H9 (cell line): ENCODE measurements at regions not wholly inside any gene's neighbourhood (a gene's known extent, or its start where the extent isn't known, plus 50 kb on each side); places are given as distances from the start of the nearest gene placed in this dataset.

Experiments
- DNase-seq: peaks from one replicate; pipeline ENCODE4 v3.0.0-alpha.2; 2017
- H2AFZ ChIP-seq: one replicate; pipeline ENCODE4 v1.6.1; 2013; ENCODE audit warnings: mild to moderate bottlenecking, low read length, control low read depth, moderate library complexity
- H2AK5ac ChIP-seq: 2 replicates; pipeline ENCODE4 v1.6.1; 2013; ENCODE audit warnings: low read length, control low read depth, mixed read lengths; ENCODE audit not compliant: insufficient read length
- H2BK120ac ChIP-seq: one replicate; pipeline ENCODE4 v1.6.1; 2013; ENCODE audit warnings: low read depth, mild to moderate bottlenecking, low read length, control low read depth, inconsistent platforms; ENCODE audit not compliant: poor library complexity, severe bottlenecking
- H2BK12ac ChIP-seq: 2 replicates; pipeline ENCODE4 v1.6.1; 2013; ENCODE audit warnings: low read length, control low read depth, mixed read lengths, low read depth; ENCODE audit not compliant: insufficient read length
- H2BK15ac ChIP-seq: 2 replicates; pipeline ENCODE4 v1.6.1; 2013; ENCODE audit warnings: low read depth, low read length, control low read depth
- H2BK20ac ChIP-seq: one replicate; pipeline ENCODE4 v1.6.1; 2013; ENCODE audit warnings: low read depth, mild to moderate bottlenecking, low read length, control low read depth, inconsistent platforms; ENCODE audit not compliant: poor library complexity, severe bottlenecking
- H2BK5ac ChIP-seq: 2 replicates; pipeline ENCODE4 v1.6.1; 2013; ENCODE audit warnings: low read length, control low read depth, mixed read lengths; ENCODE audit not compliant: insufficient read length
- H3K14ac ChIP-seq: 2 replicates; pipeline ENCODE4 v1.6.1; 2013; ENCODE audit warnings: low read length, control low read depth; ENCODE audit not compliant: insufficient read depth
- H3K18ac ChIP-seq: 2 replicates; pipeline ENCODE4 v1.6.1; 2013; ENCODE audit warnings: low read depth, mild to moderate bottlenecking, mixed read lengths, low read length, control low read depth; ENCODE audit not compliant: insufficient read length
- H3K23ac ChIP-seq: 2 replicates; pipeline ENCODE4 v1.6.1; 2013; ENCODE audit warnings: low read length, control low read depth, mixed read lengths, low read depth; ENCODE audit not compliant: insufficient read length
- H3K23me2 ChIP-seq: 2 replicates; pipeline ENCODE4 v1.6.1; 2013; ENCODE audit warnings: low read depth, mild to moderate bottlenecking, mixed read lengths, low read length, control low read depth; ENCODE audit not compliant: insufficient read length, poor library complexity, severe bottlenecking
- H3K27ac ChIP-seq: 2 replicates; pipeline ENCODE4 v1.5.1; 2013; ENCODE audit warnings: low read length, control low read depth, mixed read lengths, low read depth; ENCODE audit not compliant: insufficient read length
- H3K27me3 ChIP-seq: 2 replicates; pipeline ENCODE4 v1.6.1; 2013; ENCODE audit warnings: low read length, control low read depth, inconsistent platforms; ENCODE audit not compliant: insufficient read depth
- H3K4ac ChIP-seq: 2 replicates; pipeline ENCODE4 v1.6.1; 2013; ENCODE audit warnings: low read depth, mild to moderate bottlenecking, control low read depth, inconsistent platforms, low read length, moderate library complexity
- H3K4me1 ChIP-seq: 2 replicates; pipeline ENCODE4 v1.6.1; 2013; ENCODE audit warnings: low read length, control low read depth, inconsistent platforms; ENCODE audit not compliant: insufficient read depth
- H3K4me2 ChIP-seq: 2 replicates; pipeline ENCODE4 v1.6.1; 2013; ENCODE audit warnings: low read length, control low read depth, mixed read lengths; ENCODE audit not compliant: insufficient read length, insufficient read depth
- H3K56ac ChIP-seq: 2 replicates; pipeline ENCODE4 v1.6.1; 2013; ENCODE audit warnings: low read depth, mild to moderate bottlenecking, mixed read lengths, low read length, control low read depth; ENCODE audit not compliant: insufficient read length
- H3K79me1 ChIP-seq: 2 replicates; pipeline ENCODE4 v1.6.1; 2013; ENCODE audit warnings: low read depth, mild to moderate bottlenecking, moderate library complexity, low read length, control low read depth, inconsistent platforms; ENCODE audit not compliant: insufficient read depth, poor library complexity, severe bottlenecking
- H3K79me2 ChIP-seq: 2 replicates; pipeline ENCODE4 v1.6.1; 2013; ENCODE audit warnings: low read length, control low read depth, inconsistent platforms; ENCODE audit not compliant: insufficient read depth
- H3K9ac ChIP-seq: 2 replicates; pipeline ENCODE4 v1.6.1; 2013; ENCODE audit warnings: low read length, control low read depth, mixed read lengths; ENCODE audit not compliant: insufficient read length; ENCODE audit errors: extremely low read depth
- H3K9me3 ChIP-seq: one replicate; pipeline ENCODE4 v1.6.1; 2013; ENCODE audit warnings: low read depth, low read length, inconsistent platforms; ENCODE audit not compliant: control insufficient read depth
- H3T11ph ChIP-seq: one replicate; pipeline ENCODE4 v1.6.1; 2013; ENCODE audit warnings: mild to moderate bottlenecking, low read length, control low read depth, inconsistent platforms
- H4K20me1 ChIP-seq: one replicate; pipeline ENCODE4 v1.6.1; 2013; ENCODE audit not compliant: control insufficient read depth, insufficient read length, insufficient read depth
- H4K5ac ChIP-seq: 2 replicates; pipeline ENCODE4 v1.6.1; 2013; ENCODE audit warnings: low read depth, mild to moderate bottlenecking, mixed read lengths, low read length, control low read depth; ENCODE audit not compliant: insufficient read length
- H4K8ac ChIP-seq: replicated peaks from 2 replicates; pipeline ENCODE4 v1.6.1; 2013; ENCODE audit warnings: low read length, control low read depth, mixed read lengths, low read depth; ENCODE audit not compliant: insufficient read length
- H4K91ac ChIP-seq: 2 replicates; pipeline ENCODE4 v1.6.1; 2013; ENCODE audit warnings: low read depth, mild to moderate bottlenecking, moderate library complexity, mixed read lengths, low read length, control low read depth; ENCODE audit not compliant: insufficient read length
- H3K27ac Mint-ChIP-seq, 3 experiments: 2 replicates in 2 of 3; 3 replicates in 1 of 3; pipeline ENCODE4 v1.8.0; 2020 to 2021; ENCODE audit warnings: mixed read lengths in 3 of 3, mild to moderate bottlenecking in 1 of 3, moderate library complexity in 1 of 3
- H3K27me3 Mint-ChIP-seq: 2 replicates; pipeline ENCODE4 v1.8.0; 2021; ENCODE audit warnings: low read depth, mild to moderate bottlenecking, moderate library complexity, mixed read lengths
- H3K36me3 Mint-ChIP-seq, 3 experiments: 2 replicates in 2 of 3; 3 replicates in 1 of 3; pipeline ENCODE4 v1.8.0; 2020 to 2021; ENCODE audit warnings: low read depth in 3 of 3, mixed read lengths in 3 of 3; ENCODE audit not compliant: insufficient read depth in 1 of 3
- H3K4me1 Mint-ChIP-seq, 2 experiments: 2 replicates each; pipeline ENCODE4 v1.8.0; 2020; ENCODE audit warnings: mixed read lengths in 2 of 2
- H3K4me3 Mint-ChIP-seq, 2 experiments: 2 replicates in 1 of 2; 3 replicates in 1 of 2; pipeline ENCODE4 v1.8.0; 2020 to 2021; ENCODE audit warnings: mild to moderate bottlenecking in 2 of 2, mixed read lengths in 2 of 2, moderate library complexity in 1 of 2
- H3K9me3 Mint-ChIP-seq, 2 experiments: 2 replicates in 1 of 2; 3 replicates in 1 of 2; pipeline ENCODE4 v1.8.0; 2020; ENCODE audit warnings: mild to moderate bottlenecking in 2 of 2, mixed read lengths in 2 of 2, moderate library complexity in 1 of 2
- CTCF ChIP-seq: fragments of 200-600 bp; sonication (generic); conservative IDR thresholded peaks from 3 replicates; pipeline ENCODE4 v1.8.0; 2021; ENCODE audit warnings: antibody characterized with exemption, mild to moderate bottlenecking
- WGBS: extraction: QIAGEN DNeasy Blood & Tissue Kit; methylation state at CpG from one replicate; pipeline ENCODE4 v1.1.7; 2013; ENCODE audit warnings: missing lambda C conversion rate, low lambda C conversion rate, mixed read lengths; ENCODE audit not compliant: insufficient read length; ENCODE audit errors: extremely low coverage; 5-methylcytosine and 5-hydroxymethylcytosine counted together

- no peak overlapping the region for H2BK120ac ChIP-seq
- no peaks in the 10 kb centered on the region for H4K20me1 ChIP-seq
- H3K23me2 ChIP-seq: no peaks in the 10 kb centered on the region
- no peak overlapping the region for H2BK15ac ChIP-seq
- H4K5ac ChIP-seq: no peak overlapping the region
- no peak overlapping the region for H2AK5ac ChIP-seq
- no peak overlapping the region for H3K23ac ChIP-seq
- H3K56ac ChIP-seq: no peak overlapping the region
- no peak overlapping the region for H3K14ac ChIP-seq
- H2BK5ac ChIP-seq: no peak overlapping the region
- no peaks in the 10 kb centered on the region for H3K79me2 ChIP-seq
- no peak overlapping the region for H4K8ac ChIP-seq
- Mint-ChIP-seq H3K9me3 (no peaks in the 10 kb centered on the region; a peak in 2 of 5 replicates), H3K4me3 (no peak overlapping the region), H3K36me3 (no peaks in the 10 kb centered on the region), H3K27ac (peak overlapping the region in 1 of 3 experiments; percentile 41; a peak in 1 of 7 replicates), H3K4me1 (peaks cover 23 to 52% of the 10 kb centered on the region in 2 experiments), H3K27me3 (peaks cover 7% of the 10 kb centered on the region)
- no peak overlapping the region for H2BK12ac ChIP-seq
- no peak overlapping the region for H2AFZ ChIP-seq
- no peak overlapping the region for H3T11ph ChIP-seq
- H3K4me1 ChIP-seq: peaks cover 4% of the 10 kb centered on the region
- no peaks in the 10 kb centered on the region; the same call in 1 of the 2 replicates for H3K27me3 ChIP-seq
- no peak overlapping the region for H3K18ac ChIP-seq
- no peak for TF ChIP-seq CTCF
- H3K4me2 ChIP-seq: no peak overlapping the region
- H2BK20ac ChIP-seq: no peak overlapping the region
- H4K91ac ChIP-seq: no peak overlapping the region
- no peak overlapping the region for H3K27ac ChIP-seq
- no peaks in the 10 kb centered on the region for H3K79me1 ChIP-seq
- peak; percentile 13 for DNase-seq
- H3K4ac ChIP-seq: no peak overlapping the region
- H3K9ac ChIP-seq: no peak overlapping the region
- no peaks in the 10 kb centered on the region for H3K9me3 ChIP-seq
- WGBS: no CpG with 5 or more reads among the region's 5 CpGs
These were observed 315.3 kb downstream of the GADD45G start for GRCh38 chr9:89920131-89920530.
